HG02970 (cell line): ENCODE measurements at regions not wholly inside any gene's neighbourhood (a gene's known extent, or its start where the extent isn't known, plus 50 kb on each side); places are given as distances from the start of the nearest gene placed in this dataset.
"Not testable (repeated sequence)": the region's sequence is repeated elsewhere in the genome, so short reads cannot be mapped to it uniquely, and the experiment has no call there.

Experiments
- ATAC-seq: cut with Tn5 transposase; IDR thresholded peaks from one replicate; pipeline ENCODE4 v1.9.1; 2021; ENCODE audit warnings: mild to moderate bottlenecking, moderate library complexity, moderate number of reproducible peaks; ENCODE audit not compliant: unreplicated experiment, low FRiP score

DNA sequence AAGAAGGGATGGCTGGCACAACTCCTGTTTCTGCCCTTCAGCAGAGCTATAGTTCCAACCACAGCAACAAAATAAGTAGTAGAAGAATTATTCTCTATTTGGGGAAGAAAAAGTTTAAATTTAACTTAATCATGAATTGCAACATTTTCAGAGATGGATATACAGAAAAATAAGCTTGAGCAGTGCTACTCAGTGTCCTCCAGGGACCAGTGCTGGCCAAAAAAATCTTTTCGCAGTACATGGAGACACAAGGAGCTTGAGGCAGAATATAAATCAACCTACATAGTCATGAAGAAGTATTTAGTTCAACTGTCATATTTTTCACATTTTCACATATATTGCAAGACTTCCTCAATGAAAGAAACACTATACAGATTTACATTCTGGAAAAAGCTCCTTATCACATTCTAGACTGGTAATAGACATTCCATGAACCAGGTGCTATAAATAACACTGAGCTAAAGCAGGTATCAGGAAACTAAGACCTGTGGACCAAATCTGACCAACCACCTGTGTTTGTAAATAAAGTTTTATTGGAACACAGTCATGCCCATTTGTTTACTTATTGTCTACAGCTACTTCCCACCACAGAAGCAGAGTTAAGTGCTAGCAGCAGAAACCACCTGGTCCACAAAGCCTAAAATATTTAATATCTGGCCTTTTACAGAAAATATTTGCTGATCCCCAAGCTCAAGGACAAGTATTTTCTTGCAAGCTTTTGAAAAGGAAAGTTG, 101.9 kb downstream of the RGS21 start:
- ATAC-seq = no peak

DNA sequence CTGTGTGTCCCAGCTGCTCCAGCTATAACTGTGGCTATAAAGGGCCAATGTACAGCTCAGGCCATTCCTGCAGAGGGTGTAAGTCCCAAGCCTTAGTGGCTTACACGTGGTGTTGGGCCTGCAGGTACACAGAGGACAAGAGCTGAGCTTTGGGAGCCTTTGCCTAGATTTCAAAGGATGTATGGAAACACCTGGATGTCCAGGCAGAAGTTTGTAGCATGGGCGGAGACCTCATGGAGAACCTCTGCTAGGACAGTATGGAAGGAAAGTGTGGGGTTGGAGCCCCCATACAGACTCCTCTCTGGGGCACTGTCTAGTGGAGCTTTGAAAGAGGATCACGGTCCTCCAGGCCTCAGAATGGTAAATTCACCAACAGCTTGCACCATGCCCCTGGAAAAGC, 113.9 kb downstream of the RGS21 start:
- no peak for ATAC-seq

DNA sequence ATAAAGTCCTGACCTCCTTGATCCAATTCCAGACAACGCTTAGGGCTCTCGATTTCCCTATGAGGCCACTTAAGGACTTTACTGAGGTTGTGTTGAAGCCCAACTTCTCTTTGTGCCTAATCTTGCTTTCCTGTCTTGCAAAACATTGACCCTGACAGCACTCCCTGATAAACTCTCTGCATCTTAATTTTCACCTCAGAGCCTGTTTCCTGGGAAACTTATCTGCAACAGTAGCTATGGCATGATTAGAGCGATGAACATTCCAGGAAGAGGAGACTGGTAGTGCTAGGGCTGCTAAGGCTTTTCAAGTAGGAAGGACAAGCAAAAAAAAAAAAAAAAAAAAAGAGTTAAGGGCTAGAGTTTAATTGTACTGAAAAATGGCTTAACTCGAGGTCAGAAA, 118.9 kb downstream of the RGS21 start:
- no peak for ATAC-seq

DNA sequence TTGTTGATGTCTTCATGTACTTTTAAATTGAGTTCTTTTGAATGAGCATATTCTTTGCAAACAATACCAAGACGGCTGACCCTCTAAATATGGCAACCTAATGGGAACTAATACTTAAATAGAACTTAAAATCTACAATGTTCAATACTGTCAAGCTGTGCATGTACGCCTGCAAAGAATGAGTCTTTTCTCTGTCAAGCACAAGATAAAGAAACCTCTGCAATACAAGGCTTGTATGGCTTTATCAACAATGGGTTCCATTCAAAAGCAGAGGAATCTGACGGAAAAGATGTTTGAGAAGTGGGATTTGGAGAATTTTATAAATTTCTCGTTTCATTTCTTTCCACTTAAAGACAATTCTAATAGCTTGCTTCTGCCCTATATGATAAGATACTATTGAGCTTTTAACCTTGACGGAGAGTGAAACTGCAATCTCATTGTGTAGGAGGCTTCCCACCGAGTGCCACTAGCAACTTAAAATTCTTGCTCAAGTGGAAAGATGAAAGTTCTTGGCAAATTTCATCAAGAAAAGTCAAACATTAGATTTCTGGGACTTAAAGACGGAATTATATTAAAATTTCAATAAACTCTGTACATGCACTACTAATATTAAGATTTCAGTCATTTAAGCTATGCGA, 119.8 kb downstream of the RGS21 start:
- no peak for ATAC-seq

DNA sequence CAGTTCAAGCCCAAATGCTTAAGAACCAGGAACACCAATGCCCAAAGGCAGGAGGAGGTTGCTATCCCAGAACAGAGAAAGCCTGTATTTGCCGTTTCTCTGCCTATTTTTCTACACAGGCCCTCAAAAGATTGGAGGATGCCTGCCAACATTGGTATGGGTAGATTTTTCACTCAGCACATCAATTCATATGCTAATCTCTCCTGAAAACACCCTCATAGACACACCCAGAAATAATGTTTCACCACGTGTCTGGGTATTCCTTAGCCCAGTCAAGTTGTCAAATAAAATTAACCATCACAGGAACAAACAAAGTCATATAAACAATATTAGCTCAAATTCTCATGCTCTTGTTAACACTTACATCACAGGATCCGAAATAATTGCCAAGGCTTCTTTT, 121.9 kb downstream of the RGS21 start:
- no peak for ATAC-seq

DNA sequence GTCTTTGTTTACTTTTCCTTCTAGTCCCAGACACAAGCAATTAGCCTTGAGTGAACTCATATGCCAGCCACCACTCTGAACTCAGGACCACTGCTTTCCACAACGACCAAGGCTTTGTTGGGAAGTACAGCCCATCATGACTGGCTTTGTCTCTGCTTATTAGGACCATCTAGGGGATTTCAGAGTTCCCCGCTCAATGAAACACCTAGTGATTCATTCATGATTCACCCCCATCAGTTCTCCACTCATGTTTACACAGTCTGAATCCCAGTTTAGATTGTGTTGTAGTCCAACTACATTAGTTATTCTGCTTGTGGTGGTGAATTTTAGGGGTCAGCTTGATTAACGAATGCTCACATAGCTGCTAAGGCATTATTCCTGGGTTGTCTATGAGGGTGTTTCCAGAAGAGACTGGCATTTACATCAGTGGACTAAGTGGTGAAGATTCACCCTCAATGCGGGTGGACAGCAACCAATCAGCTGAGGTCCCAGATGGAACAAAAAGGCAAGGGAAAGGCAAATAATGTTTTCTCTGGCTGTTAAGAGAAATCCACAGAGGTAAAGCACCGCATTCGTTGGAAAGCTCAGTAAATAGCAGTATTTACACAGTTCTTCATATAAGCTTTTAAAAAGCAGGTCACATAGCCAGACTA, 122.7 kb downstream of the RGS21 start:
- no peak for ATAC-seq

DNA sequence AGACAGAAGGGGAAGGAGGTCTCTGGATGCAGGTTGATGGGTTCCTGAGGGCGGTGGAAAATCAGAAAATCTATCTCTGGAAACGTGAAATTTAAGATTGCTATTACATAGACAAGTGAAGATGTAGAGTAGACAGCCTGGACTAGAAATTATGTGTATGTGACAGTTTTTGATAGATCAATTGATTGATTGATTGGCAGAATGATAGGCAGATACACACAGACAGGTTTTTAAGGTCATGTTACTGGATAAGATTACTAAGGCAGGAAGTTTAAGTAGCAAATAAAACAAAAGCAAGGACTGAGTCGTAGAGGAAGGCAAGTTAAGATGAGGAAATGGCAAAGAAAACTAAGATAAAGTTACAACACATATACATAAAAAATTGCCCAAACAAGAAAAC, 124.7 kb downstream of the RGS21 start:
- ATAC-seq = no peak

DNA sequence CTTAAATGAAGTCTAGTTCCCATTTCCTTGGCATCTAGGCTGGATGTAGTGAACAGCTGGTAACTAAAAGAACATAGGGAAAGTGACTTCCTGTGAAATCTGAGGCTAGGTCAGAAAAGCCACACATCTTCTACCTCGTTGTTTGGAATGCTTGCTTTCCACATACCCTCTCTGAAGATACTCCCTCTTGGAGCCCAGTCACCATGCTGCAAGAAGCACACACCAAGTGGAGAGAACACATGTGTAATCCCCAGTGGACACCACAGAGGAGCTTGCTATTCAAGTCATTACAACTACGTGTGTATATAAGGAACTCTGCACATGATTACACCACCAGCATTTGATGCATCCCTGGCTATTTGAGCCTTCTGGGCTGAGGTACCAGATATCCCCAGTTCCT, 125.9 kb downstream of the RGS21 start:
- ATAC-seq = no peak

DNA sequence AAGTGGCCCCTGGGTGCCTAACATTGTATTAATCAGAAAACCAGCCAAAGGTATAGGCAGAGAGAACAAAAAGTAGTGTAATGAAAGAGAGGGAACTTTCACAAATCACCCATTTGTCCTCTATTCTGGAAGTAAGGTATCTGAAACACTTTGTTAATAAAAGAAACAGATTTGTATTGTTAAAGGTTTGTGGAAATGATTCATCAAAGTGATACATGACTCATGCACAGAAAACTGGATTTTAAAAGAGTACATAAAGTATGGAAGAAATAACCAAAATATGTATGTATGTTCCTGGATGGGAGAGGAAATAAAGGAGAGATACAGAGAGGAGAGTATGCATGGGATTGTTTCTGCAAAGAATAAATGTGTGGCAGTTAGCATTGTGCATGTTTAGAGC, 126.8 kb downstream of the RGS21 start:
- no peak for ATAC-seq

DNA sequence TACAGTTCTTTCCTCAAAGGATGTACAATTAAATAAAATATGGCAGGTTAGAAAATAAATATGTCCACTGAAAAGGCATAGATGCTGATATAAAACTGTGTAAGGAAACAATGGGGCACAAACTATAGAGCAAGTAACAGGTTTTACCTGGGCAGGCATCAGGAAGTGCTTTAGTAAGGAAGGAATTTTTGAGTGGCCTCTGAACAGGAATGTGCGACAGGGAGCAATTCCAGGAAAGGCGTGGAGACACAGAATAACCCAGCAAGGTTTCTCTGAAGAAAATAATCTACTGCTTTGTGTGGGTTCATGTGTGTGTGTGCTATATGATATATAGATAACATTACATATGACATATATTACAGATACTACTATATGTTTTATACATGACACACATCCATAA, 128.4 kb downstream of the RGS21 start:
- no peak for ATAC-seq

DNA sequence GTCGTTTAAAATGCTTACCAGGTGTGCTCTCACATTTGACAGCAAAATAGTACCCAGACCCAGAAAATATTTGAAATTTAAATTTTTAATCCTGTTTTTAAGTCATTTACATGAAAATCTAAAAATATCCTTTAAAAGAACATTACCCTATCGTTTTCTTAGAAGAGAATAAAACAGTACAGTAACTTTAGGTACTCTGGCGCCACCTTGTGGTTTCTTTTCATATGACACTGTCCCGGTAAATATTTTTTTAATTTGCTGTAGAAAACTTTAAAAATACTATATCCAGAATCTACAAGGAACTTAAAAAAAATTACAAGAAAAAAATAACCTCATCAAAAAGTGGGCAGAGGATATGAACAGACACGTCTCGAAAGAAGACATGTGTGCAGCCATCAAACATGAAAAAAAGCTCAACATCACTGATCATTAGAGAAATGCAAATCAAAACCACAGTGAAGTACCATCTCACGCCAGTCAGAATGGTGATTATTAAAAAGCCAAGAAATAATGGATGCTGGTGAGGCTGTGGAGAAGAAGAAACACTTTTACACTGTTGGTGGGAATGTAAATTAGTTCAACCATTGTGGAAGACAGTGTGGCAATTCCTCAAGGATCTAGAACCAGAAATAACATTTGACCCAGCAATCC, 129.2 kb downstream of the RGS21 start:
- ATAC-seq = no peak

DNA sequence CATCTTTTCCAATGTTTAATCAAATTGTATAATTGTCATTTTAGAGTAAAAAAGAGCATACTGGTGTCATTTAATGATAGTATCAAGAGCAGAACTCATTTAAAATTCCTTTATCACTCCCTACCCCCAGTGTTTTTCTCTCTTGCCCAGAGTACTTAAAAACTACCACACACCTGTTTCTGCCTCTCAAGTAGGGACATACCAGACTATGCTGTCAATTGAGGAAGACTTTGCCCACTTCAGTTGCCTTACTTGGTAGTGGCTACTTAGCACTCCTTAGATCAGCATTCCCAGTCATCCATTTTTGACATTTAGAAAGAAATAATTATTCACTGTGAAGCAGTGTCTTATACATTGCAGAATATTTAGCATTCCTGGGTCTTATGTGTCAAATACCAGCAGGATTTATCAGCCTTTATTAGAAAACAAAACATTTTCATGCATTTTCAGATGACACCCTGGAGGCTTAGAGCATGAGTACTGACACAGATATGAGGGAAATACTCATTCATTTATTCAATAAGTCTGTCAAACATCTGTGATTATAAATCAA, 127.5 kb upstream of the RGS1 start:
- no peak for ATAC-seq

DNA sequence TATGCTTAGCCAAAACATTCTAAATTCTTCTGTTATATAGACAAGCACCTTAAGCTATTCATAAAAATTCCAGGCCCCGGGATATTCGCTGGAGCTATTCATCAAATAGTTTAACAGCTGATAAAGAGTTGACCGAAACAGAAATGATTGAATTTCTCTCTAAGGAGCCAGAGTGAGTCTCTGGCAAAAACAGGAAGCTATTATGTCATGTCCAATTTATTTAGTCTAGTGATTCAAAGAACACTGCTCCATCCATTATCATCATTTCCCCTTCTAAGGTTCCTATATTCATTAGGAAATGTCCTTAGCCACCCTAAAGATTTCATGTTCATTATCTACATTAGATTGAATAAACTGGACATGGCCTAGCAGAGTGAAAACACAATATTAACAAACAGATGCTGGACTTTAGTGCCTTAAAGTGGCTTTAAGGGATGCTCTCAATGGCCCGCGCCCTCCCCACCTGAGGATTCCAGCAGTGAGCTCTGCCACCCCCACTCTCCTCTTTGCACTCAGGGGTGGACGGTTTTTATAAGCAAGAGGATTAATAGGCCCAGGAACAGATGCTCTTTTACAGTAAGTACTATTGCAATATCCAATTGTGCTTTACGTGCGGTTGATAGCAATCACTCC, 122.1 kb upstream of the RGS1 start:
- ATAC-seq = no peak

DNA sequence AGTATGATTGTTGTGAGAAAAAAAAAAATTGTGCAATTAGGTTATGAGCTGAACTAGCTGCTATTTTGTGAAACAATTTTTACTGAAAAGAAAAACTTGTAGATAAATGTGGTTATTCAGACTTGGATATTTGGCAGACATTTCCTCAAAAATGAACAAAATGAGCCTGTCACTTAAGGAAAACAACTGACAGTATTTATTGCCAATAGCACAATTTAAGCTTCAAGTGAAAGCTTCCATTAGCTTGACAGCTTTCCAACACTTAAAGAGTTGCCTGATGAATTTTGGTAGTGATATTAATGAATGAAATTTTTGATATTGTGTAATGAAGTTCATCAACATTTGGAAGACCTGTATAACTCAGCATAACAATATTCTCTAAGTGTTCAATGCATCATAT, 116.1 kb upstream of the RGS1 start:
- ATAC-seq = no peak

DNA sequence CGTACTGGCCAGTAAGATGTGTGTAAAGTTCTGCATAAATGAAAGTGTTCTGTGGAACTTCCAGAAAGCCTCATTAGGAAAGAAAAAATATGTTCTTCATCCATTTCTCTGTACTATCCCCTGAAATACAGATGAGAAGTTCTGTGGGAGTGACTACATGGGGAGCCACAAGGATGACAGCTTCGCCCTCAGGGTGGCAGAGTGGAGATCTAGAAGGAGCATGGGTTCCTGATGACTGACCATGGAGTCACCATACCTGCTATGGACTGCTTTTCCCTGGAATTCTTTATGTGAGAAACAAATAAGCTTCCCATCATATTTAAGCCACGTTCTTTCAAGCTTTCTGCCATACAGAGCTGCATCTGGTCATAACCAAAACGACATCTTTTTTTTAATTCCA, 113.9 kb upstream of the RGS1 start:
- no peak for ATAC-seq

DNA sequence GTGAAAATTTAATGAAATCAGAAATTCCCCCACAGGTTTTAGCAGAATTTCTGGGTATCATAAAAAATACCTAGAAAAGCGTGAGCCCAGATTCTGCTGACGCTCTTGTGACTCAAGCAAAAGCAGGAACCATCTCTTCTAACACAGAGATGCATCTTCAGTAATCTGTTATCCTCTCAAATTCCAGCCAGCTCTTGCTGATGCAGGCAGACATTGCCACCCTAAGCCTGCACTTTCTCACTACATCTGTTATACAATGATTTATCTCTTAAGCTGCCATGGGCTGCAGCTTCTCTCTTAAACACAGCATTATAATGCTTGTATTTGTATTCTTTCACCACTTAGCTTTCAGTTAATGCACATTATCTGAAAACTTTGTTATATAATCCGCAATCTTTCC, 113.0 kb upstream of the RGS1 start:
- ATAC-seq = no peak

DNA sequence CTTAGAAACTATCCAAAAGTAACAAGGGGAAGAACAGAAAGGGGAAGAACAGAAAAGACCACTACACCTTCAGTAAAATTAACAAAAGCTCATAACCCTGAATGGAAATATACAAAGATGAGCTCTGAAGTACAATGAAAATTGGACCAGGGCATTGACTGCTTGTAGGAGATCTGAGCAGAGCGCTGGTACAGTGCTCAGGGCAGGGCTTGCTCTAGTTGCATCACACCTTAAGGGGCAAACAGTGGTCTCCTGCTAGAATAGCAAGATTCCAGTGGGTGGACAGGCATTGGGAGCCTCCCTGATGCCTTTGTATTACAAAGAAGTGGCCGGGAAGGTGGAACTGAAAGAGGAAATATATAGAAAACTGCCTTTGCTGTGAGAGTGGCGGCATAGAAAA, 111.9 kb upstream of the RGS1 start:
- ATAC-seq = no peak

DNA sequence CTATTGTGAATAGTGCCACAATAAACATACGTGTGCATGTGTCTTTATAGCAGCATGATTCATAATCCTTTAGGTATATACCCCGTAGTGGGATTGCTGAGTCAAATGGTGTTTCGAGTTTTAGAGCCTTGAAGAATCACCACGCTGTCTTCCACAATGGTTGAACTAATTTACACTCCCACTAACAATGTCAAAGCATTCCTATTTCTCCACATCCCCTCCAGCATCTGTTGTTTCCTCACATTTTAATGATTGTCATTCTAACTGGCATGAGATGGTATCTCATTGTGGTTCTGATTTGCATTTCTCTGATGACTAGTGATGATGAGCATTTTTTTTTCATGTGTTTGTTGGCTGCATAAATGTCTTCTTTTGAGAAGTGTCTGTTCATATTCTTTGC, 110.4 kb upstream of the RGS1 start:
- not testable (repeated sequence) for ATAC-seq

DNA sequence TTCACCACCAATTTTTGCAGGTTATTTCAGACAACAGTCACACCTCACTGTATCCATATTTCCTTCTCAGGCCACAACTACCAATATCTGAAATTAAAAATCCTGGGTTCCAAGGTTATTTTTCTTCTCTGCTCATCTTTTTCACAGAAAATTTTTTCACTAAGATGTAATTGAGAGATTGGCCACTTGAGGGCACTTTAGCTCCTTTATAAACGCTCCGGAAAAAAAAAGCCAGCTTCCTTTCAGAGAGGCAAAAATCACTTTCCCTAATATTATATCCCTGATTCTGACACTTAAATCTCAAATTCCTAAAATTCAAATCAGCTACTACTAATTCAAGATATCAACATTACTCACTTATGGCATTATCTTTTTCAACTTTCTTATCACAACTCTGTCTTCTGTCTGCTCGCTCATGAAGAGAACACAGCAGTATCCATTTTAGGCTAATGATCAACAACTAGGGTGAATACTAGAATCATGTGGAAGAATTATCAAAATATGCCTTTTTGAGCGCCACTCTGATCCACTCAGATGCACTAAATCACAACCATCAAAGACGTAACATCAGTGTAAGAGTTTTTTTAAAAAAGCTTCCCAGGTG, 101.4 kb upstream of the RGS1 start:
- no peak for ATAC-seq

DNA sequence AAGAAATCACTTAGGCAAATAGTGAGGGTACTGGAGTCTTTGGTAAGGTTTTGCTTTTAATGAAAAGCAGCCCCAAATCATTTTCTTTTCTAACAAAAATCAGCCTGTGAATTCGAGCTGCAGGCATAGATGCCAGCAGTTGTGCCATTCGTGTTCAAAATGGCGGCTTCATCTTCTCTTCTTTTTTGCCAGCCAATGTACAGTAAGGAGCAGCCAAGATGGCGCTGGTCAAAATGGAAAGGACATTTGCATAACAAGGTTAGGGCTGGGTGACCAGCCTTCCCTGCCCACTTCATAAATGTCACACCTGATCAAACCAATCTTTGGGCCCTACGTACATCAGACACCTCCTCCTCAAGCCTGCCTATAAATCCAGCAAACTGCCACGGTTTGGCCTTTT, 100.2 kb upstream of the RGS1 start:
- ATAC-seq = no peak
